Epithelial cell of esophagus (primary cell): ENCODE measurements at regions not wholly inside any gene's neighbourhood (a gene's known extent, or its start where the extent isn't known, plus 50 kb on each side); places are given as distances from the start of the nearest gene placed in this dataset.

Experiments
- DNase-seq: peaks from one replicate; pipeline ENCODE4 v3.0.0; 2010; ENCODE audit warnings: low read depth
- H3K4me3 ChIP-seq: 2 replicates; pipeline ENCODE4 v1.5.1; 2011; ENCODE audit warnings: mild to moderate bottlenecking, low read length, control low read depth
- CTCF ChIP-seq: IDR thresholded peaks from 2 replicates; pipeline ENCODE4 v1.5.1; 2011; ENCODE audit warnings: low read depth, mild to moderate bottlenecking, low read length, control low read depth, inconsistent platforms; ENCODE audit not compliant: insufficient read depth; ENCODE audit errors: missing control alignments

GRCh38 chr7:106978425-106979420 is 65.8 kb upstream of the PRKAR2B start:
- no peak overlapping the region for H3K4me3 ChIP-seq
- DNase-seq, result no peak
- no peak for TF ChIP-seq CTCF

- no peak for TF ChIP-seq CTCF
- DNase-seq, result no peak
Observed at GRCh38 chr7:106979551-106980357, 64.8 kb upstream of the PRKAR2B start.

GRCh38 chr7:106980358-106980685 is 64.2 kb upstream of the PRKAR2B start:
- no peak for TF ChIP-seq CTCF
- no peak overlapping the region for H3K4me3 ChIP-seq
- no peak for DNase-seq

More at GRCh38 chr7:106979551-106980357, 64.8 kb upstream of the PRKAR2B start:
- H3K4me3 ChIP-seq, result no peak overlapping the region

DNA sequence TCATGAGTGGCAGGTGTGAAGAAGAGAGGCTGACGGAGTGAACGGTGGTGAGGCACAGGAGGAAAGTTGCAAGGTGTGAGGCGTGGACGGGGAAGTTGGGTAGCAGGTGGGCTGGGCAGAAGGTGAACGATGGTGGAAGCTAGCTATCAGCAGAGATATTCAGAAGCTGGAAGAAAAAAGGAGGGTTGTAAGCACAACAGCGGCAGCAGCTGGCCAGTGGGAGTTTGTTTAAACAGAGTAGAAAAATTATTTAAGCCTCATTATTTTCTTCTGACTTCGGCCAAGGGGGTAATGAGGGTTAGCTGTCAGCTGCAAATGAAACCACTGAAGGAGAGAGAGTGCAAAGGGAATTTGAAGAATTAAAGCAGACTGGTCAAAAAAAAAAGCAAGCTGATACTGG is 62.1 kb upstream of the PRKAR2B start:
- no peak overlapping the region for H3K4me3 ChIP-seq
- TF ChIP-seq CTCF, result no peak
- no peak for DNase-seq

DNA sequence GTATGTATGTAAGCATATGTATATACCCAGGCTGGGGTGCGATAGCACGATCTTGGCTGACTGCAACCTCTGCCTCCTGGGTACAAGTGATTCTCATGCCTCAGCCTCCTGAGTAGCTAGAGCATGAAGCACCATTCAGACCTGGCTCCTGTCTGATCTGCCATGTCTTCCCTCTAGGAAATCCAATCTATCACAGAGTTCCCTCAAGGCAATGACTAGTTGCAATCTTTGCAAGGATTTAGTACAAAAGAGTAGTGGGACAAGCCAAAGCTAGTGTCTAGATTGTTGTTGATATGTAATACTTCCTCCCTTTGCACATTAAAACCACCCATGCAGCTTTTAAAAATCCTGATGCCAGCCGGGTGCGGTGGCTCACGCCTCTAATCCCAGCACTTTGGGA is 60.5 kb upstream of the PRKAR2B start:
- DNase-seq, result no peak
- no peak overlapping the region for H3K4me3 ChIP-seq
- no peak for TF ChIP-seq CTCF

DNA sequence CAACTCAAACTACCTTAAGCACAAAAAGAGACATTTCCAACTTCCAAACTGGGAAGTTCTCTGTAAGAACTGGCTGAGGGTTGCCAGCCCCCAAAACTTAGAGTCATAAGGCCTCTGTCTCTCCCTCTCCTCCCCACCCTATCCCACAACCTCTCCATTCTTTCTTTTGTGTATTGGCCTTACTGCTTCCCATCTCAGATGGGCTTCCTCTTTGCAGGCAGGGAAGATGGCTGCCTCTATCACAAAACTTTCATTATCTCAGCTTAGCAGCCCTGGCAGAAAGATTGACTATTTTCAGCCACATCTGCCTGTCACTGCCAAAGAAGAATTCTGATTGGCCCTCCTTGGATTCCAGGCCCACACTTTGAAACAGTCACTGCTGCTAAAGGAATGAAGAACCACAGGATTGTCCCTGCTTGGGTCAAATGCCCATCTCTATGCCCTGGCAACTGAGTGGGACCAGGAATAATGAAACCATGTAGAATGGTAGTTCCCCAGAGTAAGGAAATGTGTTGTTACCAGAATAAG is 58.0 kb upstream of the PRKAR2B start:
- no peak for DNase-seq

More for the DNA sequence above, 58.0 kb upstream of the PRKAR2B start:
- no peak for TF ChIP-seq CTCF
- no peak overlapping the region for H3K4me3 ChIP-seq
